HL-60 (cell line): ENCODE measurements at regions not wholly inside any gene's neighbourhood (a gene's known extent, or its start where the extent isn't known, plus 50 kb on each side); places are given as distances from the start of the nearest gene placed in this dataset.

ENCODE experiments used
- DNase-seq, 2 experiments: peaks; one replicate each; pipeline ENCODE4 v3.0.0-alpha.2; 2010 to 2020; ENCODE audit warnings: low read depth in 1 of 2, low spot score in 1 of 2
- H3K27ac ChIP-seq: fragments of 250-450 bp; sonication (Bioruptor Pico); replicated peaks from 2 replicates; pipeline ENCODE4 v1.5.1; 2020; ENCODE audit warnings: mild to moderate bottlenecking, moderate library complexity
- H3K27me3 ChIP-seq: fragments of 250-450 bp; sonication (Bioruptor Pico); 2 replicates; pipeline ENCODE4 v1.5.1; 2021; ENCODE audit warnings: mild to moderate bottlenecking, moderate library complexity; ENCODE audit not compliant: insufficient read depth, poor library complexity, severe bottlenecking
- H3K4me3 ChIP-seq: replicated peaks from 2 replicates; pipeline ENCODE4 v1.5.1; 2011; ENCODE audit warnings: mild to moderate bottlenecking, control low read depth, low read length; ENCODE audit not compliant: insufficient read depth
- GABPA ChIP-seq: IDR thresholded peaks from 2 replicates; pipeline ENCODE4 v1.6.1; 2012; ENCODE audit warnings: low read depth
- POLR2AphosphoS5 ChIP-seq: IDR thresholded peaks from 2 replicates; pipeline ENCODE4 v1.6.1; 2012; ENCODE audit warnings: low read depth
- SPI1 ChIP-seq: IDR thresholded peaks from 2 replicates; pipeline ENCODE4 v1.6.1; 2012; ENCODE audit warnings: low read depth, mild to moderate bottlenecking, borderline replicate concordance
- TF ChIP-seq, protein P1 (sequence below): IDR thresholded peaks from one replicate; pipeline ENCODE4 v1.5.1; 2011; ENCODE audit warnings: low read length, control low read depth, inconsistent platforms; ENCODE audit not compliant: insufficient read depth
- TF ChIP-seq, protein P2 (sequence below): IDR thresholded peaks from 2 replicates; pipeline ENCODE4 v1.6.1; 2012; ENCODE audit warnings: low read depth; ENCODE audit not compliant: insufficient replicate concordance

DNA sequence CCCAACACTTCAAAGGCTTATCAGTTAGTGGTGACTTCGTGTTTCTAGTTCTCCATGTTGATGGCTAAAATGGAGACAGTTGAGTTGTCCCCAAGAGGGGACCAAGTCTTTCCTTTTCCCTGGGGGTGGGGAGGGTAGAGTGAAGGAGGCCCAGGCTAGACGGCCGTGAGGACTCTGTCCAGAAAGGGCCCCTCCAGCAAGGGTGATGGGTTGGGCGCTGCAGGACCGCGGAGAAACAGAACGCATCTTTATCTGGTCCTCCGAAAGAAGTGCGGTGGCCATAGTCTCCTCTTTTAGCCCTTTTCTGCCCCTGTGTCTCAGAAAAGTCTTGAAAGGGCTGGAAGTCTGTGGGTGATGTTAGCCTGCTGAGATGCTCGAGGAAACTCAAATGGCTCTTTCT is 153.2 kb downstream of the GLI2 start:
- H3K27me3 ChIP-seq: no peaks in the 10 kb centered on the region
- TF ChIP-seq, protein P1, sequence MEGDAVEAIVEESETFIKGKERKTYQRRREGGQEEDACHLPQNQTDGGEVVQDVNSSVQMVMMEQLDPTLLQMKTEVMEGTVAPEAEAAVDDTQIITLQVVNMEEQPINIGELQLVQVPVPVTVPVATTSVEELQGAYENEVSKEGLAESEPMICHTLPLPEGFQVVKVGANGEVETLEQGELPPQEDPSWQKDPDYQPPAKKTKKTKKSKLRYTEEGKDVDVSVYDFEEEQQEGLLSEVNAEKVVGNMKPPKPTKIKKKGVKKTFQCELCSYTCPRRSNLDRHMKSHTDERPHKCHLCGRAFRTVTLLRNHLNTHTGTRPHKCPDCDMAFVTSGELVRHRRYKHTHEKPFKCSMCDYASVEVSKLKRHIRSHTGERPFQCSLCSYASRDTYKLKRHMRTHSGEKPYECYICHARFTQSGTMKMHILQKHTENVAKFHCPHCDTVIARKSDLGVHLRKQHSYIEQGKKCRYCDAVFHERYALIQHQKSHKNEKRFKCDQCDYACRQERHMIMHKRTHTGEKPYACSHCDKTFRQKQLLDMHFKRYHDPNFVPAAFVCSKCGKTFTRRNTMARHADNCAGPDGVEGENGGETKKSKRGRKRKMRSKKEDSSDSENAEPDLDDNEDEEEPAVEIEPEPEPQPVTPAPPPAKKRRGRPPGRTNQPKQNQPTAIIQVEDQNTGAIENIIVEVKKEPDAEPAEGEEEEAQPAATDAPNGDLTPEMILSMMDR: no peak
- TF ChIP-seq GABPA: no peak
- TF ChIP-seq POLR2AphosphoS5: no peak
- no peak for TF ChIP-seq SPI1
- TF ChIP-seq, protein P2, sequence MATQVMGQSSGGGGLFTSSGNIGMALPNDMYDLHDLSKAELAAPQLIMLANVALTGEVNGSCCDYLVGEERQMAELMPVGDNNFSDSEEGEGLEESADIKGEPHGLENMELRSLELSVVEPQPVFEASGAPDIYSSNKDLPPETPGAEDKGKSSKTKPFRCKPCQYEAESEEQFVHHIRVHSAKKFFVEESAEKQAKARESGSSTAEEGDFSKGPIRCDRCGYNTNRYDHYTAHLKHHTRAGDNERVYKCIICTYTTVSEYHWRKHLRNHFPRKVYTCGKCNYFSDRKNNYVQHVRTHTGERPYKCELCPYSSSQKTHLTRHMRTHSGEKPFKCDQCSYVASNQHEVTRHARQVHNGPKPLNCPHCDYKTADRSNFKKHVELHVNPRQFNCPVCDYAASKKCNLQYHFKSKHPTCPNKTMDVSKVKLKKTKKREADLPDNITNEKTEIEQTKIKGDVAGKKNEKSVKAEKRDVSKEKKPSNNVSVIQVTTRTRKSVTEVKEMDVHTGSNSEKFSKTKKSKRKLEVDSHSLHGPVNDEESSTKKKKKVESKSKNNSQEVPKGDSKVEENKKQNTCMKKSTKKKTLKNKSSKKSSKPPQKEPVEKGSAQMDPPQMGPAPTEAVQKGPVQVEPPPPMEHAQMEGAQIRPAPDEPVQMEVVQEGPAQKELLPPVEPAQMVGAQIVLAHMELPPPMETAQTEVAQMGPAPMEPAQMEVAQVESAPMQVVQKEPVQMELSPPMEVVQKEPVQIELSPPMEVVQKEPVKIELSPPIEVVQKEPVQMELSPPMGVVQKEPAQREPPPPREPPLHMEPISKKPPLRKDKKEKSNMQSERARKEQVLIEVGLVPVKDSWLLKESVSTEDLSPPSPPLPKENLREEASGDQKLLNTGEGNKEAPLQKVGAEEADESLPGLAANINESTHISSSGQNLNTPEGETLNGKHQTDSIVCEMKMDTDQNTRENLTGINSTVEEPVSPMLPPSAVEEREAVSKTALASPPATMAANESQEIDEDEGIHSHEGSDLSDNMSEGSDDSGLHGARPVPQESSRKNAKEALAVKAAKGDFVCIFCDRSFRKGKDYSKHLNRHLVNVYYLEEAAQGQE: no peak
- DNase-seq: no peak

DNA sequence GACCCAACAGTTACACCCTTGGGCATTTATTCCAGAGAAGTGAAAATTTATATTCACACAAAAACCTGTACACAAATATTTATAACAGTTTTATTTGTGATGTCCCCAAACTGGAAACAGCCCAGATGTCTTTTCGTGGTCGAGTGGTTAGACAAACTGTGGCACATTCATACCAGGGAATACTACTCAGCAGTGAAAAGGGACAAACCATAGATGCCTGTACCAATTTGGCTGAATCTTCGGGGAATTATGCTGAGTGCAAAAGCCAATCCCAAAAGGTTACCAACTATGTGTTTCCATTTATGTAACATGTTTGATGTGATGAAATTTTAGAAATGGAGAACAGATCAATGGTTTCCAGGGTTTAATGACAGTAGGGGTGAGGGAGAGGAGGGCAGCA is 154.3 kb downstream of the GLI2 start:
- Histone ChIP-seq H3K4me3 (no peak overlapping the region), H3K27me3 (no peaks in the 10 kb centered on the region), H3K27ac (no peak overlapping the region)
- TF ChIP-seq, protein P1: no peak
- TF ChIP-seq GABPA (no peak), POLR2AphosphoS5 (no peak), SPI1 (no peak)
- TF ChIP-seq, protein P2: no peak
- no peak for DNase-seq

More for the DNA sequence above, 153.2 kb downstream of the GLI2 start:
- Histone ChIP-seq H3K27ac (no peak overlapping the region), H3K4me3 (no peak overlapping the region)

DNA sequence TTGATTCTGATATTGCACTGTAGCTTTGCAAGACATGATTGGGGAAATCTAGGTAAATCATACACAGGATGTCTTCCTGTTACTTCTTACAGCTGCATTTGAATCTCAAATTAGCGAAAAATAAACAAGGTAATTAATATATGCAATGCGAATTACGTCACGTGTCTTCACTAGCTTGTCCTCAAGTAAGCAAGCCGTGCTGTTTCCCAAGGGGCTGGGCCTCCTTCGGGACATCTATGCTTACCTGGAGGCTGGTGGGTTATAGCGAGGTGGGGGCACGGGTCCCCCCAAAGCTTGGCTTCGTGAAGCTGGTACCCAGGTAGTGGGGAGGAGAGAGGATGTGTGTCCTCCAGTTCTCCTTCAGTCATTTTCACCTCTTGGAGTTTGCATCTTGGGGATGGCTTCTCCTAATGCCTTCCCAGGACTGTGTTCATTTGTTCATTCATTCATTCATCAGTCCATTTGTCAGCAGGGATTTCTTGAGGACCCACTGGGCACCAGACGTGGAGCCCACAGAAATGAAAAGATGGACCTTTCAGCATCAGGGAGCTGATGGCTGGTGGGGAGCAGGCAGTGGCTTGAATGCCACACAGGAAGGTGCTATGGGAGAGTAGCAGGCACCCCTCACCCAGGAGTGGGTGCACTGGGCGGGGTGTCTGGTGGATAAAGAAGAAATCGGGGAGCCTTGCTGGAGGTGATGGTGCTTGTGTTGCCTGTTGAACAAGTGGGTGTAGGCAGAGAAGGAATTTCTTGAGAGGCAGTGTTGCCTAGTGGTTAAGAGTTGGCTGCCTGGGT is 155.1 kb downstream of the GLI2 start:
- H3K27ac ChIP-seq: no peak overlapping the region
- DNase-seq: no peak
- H3K4me3 ChIP-seq: no peak overlapping the region
- TF ChIP-seq, protein P1: no peak
- TF ChIP-seq SPI1 (no peak), GABPA (no peak), POLR2AphosphoS5 (no peak)
- TF ChIP-seq, protein P2: no peak
- H3K27me3 ChIP-seq: no peaks in the 10 kb centered on the region
